ENCODE measurements at regions not wholly inside any gene's neighbourhood (a gene's known extent, or its start where the extent isn't known, plus 50 kb on each side); places are given as distances from the start of the nearest gene placed in this dataset.

- no peak overlapping the region for H3K4me3 ChIP-seq (ENCODE audit: low read length)
- no peaks in the 10 kb centered on the region for H3K36me3 ChIP-seq (ENCODE audit: control insufficient read depth, insufficient read depth, low read length)
- Mint-ChIP-seq H3K9me3 (no peaks in the 10 kb centered on the region), H3K4me1 (peaks cover 49 to 60% of the 10 kb centered on the region in 2 donors), H3K27me3 (ENCODE audit: low read depth in 2 of 2) (no peaks in the 10 kb centered on the region), H3K4me3 (no peak overlapping the region), H3K27ac (peak overlapping the region; percentile 85 to 86), H3K36me3 (no peaks in the 10 kb centered on the region)
- intact Hi-C loops (cut with micrococcal nuclease) = no loop called here
- no peaks in the 10 kb centered on the region for H3K27me3 ChIP-seq (ENCODE audit: control insufficient read depth, insufficient read depth, low read length)
- no peak overlapping the region for H3K27ac ChIP-seq (ENCODE audit: low read length)
- DNase-seq (no peak), ATAC-seq (no peak)
- no peaks in the 10 kb centered on the region for H3K9me3 ChIP-seq (ENCODE audit: control insufficient read depth, insufficient read depth, low read length)
- peaks cover 22% of the 10 kb centered on the region for H3K4me1 ChIP-seq (ENCODE audit: control insufficient read depth, insufficient read depth, low read length)
- TF ChIP-seq CTCF (IDR thresholded peaks at IDR 0.05) = no peak
Measured at GRCh38 chr1:212233321-212233720, 51.9 kb upstream of the PPP2R5A start.

- Mint-ChIP-seq H3K36me3 (no peaks in the 10 kb centered on the region), H3K27me3 (ENCODE audit: low read depth in 2 of 2) (no peaks in the 10 kb centered on the region), H3K4me3 (no peak overlapping the region), H3K27ac (peak overlapping the region in 1 of 2 donors; percentile 57), H3K9me3 (no peaks in the 10 kb centered on the region), H3K4me1 (peaks cover 42 to 64% of the 10 kb centered on the region in 2 donors)
- Histone ChIP-seq H3K36me3 (ENCODE audit: control insufficient read depth, insufficient read depth, low read length) (no peaks in the 10 kb centered on the region), H3K4me1 (ENCODE audit: control insufficient read depth, insufficient read depth, low read length) (peaks cover 22% of the 10 kb centered on the region), H3K27me3 (ENCODE audit: control insufficient read depth, insufficient read depth, low read length) (no peaks in the 10 kb centered on the region), H3K4me3 (ENCODE audit: low read length) (no peak overlapping the region), H3K27ac (ENCODE audit: low read length) (no peak overlapping the region), H3K9me3 (ENCODE audit: control insufficient read depth, insufficient read depth, low read length) (no peaks in the 10 kb centered on the region)
- intact Hi-C loops (cut with micrococcal nuclease) = loop anchor here (2.0 kb wide), 1 partner anchor 50 kb away; the partner anchor contains the start of gene PPP2R5A
- TF ChIP-seq CTCF (IDR thresholded peaks at IDR 0.05) = no peak
- DNase-seq (peak in 1 of 2 donors; percentile 14), ATAC-seq (peak; percentile 72 to 87 (median 74))
- WGBS (ENCODE audit: insufficient coverage) = 95% methylated on average over 7 of the region's 8 CpGs
Measured at GRCh38 chr1:212234431-212235395, 50.5 kb upstream of the PPP2R5A start.
